ENCODE measurements at regions not wholly inside any gene's neighbourhood (a gene's known extent, or its start where the extent isn't known, plus 50 kb on each side); places are given as distances from the start of the nearest gene placed in this dataset.
"Not testable (repeated sequence)": the region's sequence is repeated elsewhere in the genome, so short reads cannot be mapped to it uniquely, and the experiment has no call there.

DNA sequence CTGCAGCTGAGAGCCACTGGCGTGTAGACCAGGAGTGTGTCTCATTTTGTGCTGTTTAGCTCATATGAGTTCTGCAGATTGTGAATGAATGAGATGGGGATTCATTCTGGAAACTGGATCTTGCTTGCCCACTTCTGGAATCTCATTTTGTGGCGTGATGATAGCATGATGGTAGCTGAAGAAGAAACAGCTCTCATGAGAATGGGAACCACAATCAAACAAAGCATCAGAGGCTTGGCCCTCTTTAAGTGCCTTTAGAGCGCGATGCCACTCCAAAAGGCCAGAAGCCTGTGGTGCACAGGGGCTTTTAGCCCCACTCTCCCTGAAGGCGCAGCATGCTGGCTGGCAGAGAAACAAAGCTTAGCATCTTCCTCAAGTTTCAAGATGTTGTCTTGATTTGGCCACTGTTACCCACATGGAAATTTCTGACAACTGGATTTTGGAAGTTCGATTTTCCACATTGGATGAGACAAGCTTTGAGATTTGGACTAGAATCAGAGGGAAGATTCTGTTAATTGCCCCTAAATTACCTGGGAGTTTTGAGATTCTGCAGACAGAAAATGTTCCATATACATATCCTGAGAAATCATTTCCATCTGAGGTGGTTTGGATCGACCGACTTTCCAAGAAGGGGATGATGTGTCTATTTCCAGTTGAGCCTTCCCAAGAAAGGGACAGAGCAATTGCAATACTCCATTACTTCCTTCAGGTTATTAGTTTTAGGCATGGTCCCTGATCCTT, 234.5 kb downstream of the VAPA start:
- DNase-seq: no peak
- TF ChIP-seq GATA1 (IDR thresholded peaks at IDR 0.05; ENCODE audit: low read depth, low read length) (no peak), POLR2A (IDR thresholded peaks at IDR 0.05; ENCODE audit: low read length) (no peak)

DNA sequence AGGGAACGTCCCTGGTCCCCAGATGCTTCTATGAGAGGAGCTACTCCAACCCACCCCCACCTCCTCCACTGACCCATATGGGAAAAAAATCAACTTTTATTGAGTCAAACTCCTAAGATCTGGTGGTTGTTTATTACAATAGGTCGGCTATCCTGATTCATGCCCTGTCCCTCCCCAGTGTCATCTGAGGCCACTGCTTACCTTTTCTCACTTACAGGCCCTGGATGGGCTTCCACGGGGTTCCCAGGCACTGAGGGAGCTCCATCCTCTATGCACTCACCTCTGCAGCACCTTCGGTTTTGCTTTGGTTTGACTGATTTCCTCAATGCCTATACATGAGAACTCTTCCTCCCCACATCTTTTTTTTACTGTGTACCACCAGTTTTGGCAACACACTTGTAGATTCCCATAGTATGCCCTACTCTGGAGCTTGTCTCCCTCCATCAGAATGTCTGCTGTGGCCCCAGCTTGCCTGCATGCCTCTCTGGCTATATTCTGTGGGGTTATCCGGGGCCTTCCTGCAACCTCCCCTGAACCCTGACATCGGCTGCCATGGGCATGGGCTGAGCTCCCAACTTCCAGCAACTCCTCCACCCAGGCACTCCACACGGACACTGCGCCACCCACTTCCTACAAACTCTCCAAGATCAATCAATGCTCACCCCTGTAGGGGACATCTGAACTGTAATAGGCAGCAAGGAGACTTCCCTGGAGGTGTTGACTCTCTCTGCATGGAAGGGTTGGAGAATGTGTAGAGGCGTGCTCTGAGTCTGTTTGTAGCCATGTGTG, 236.1 kb downstream of the VAPA start:
- no peak for DNase-seq
- TF ChIP-seq POLR2A (IDR thresholded peaks at IDR 0.05; ENCODE audit: low read length) (no peak), GATA1 (IDR thresholded peaks at IDR 0.05; ENCODE audit: low read depth, low read length) (no peak)

DNA sequence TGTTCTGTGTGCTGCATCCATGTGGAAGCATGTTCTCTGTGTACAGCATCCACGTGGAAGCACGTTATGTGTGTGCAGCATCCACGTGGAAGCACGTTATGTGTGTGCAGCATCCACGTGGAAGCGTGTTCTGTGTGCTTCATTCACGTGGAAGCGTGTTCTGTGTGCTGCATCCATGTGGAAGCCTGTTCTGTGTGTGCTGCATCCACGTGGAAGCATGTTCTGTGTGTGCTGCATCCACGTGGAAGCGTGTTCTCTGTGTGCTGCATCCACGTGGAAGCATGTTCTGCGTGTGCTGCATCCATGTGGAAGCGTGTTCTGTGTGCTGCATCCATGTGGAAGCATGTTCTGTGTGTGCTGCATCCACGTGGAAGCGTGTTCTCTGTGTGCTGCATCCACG, 236.8 kb downstream of the VAPA start:
- DNase-seq: not testable (repeated sequence)

DNA sequence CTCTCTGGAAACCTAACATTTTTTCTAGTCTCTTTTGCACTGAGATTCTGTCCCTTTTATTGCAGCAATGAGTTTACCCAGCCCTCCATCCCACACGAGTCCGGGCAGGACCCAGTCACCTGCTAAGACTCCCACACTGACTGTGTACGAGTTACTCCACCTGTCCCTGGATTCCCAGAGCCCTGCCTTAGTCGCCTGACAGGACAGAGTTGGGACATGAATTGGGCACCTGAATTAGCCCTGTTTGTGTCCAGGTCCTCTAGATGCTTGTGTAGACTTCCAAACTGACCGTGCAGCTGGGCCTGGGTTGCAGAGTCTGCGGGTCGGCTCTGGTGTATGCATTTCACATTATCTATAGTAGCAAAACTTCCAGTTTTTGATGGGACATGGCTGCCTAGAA, 238.7 kb downstream of the VAPA start:
- TF ChIP-seq POLR2A (IDR thresholded peaks at IDR 0.05; ENCODE audit: low read length) (no peak), GATA1 (IDR thresholded peaks at IDR 0.05; ENCODE audit: low read depth, low read length) (no peak)
- no peak for DNase-seq

- TF ChIP-seq POLR2A (IDR thresholded peaks at IDR 0.05; ENCODE audit: low read length): no peak
- TF ChIP-seq GATA1 (IDR thresholded peaks at IDR 0.05; ENCODE audit: low read depth, low read length): no peak
- DNase-seq: no peak
These were observed 240.3 kb downstream of the VAPA start for GRCh38 chr18:10153924-10154752.

DNA sequence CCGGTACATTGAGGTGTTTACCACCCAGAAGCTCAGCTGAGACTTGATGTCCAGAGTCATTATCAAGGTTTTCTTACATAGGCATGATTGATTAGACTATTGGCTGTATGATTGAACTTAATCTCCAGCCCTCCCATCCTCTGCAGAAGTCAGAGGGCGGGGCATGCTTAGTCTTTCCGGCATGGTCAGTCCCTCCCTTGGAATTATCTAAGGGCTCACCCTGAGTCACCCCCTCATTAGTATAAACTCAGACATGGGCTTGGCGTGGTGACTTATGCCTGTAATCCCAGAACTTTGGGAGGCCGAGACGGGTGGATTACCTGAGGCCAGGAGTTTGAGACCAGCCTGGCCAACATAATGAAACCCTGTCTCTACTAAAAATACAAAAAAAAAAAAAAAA, 243.9 kb downstream of the VAPA start:
- TF ChIP-seq GATA1 (IDR thresholded peaks at IDR 0.05; ENCODE audit: low read depth, low read length) (no peak), POLR2A (IDR thresholded peaks at IDR 0.05; ENCODE audit: low read length) (no peak)
- no peak for DNase-seq

- no peak for DNase-seq
- TF ChIP-seq POLR2A (IDR thresholded peaks at IDR 0.05; ENCODE audit: low read length) (no peak), GATA1 (IDR thresholded peaks at IDR 0.05; ENCODE audit: low read depth, low read length) (no peak)
These were observed 246.4 kb downstream of the VAPA start for GRCh38 chr18:10160251-10160650.

DNA sequence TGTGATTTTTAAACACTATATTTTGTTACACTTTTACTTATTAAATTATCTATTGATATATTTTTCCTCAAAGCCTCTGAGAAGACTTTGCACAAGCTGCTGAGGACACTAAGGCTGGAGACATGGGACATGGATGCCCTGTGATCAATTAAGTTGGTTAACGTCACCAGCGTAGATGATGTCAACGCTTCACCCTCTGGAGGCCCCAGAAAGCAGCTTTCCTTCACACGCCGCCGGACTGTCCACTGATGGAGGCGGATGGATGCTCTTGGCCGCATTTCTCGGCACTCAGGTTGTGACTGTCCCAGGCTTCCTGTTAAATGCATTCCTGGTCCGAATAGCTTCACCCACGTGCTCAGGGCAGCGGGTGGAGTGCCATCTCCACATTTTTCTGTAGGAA, 247.5 kb downstream of the VAPA start:
- TF ChIP-seq POLR2A (IDR thresholded peaks at IDR 0.05; ENCODE audit: low read length) (no peak), GATA1 (IDR thresholded peaks at IDR 0.05; ENCODE audit: low read depth, low read length) (no peak)
- no peak for DNase-seq

DNA sequence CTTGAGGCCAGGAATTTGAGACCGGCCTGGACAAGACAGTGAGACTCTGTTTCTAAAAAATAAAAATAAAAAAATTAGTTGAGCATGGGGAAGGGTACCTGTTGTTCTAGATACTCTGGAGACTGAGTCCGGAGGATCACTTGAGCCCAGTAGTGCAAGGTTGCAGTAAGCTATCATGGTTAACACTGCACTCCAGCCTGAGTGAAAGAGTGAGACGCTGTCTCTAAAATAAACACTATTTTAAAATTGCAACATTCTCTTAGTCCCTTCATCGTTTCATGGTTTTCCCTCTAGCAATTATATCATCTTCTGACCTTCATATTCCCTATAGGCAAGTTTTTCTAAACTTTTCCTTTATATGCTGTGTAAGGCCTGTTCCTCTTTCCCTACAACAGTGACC, 248.5 kb downstream of the VAPA start:
- no peak for DNase-seq
- no peak for TF ChIP-seq POLR2A (IDR thresholded peaks at IDR 0.05; ENCODE audit: low read length)
- no peak for TF ChIP-seq GATA1 (IDR thresholded peaks at IDR 0.05; ENCODE audit: low read depth, low read length)

- no peak for TF ChIP-seq POLR2A (IDR thresholded peaks at IDR 0.05; ENCODE audit: low read length)
- no peak for TF ChIP-seq GATA1 (IDR thresholded peaks at IDR 0.05; ENCODE audit: low read depth, low read length)
- no peak for DNase-seq
These were observed 250.7 kb downstream of the VAPA start for GRCh38 chr18:10164271-10165071.

DNA sequence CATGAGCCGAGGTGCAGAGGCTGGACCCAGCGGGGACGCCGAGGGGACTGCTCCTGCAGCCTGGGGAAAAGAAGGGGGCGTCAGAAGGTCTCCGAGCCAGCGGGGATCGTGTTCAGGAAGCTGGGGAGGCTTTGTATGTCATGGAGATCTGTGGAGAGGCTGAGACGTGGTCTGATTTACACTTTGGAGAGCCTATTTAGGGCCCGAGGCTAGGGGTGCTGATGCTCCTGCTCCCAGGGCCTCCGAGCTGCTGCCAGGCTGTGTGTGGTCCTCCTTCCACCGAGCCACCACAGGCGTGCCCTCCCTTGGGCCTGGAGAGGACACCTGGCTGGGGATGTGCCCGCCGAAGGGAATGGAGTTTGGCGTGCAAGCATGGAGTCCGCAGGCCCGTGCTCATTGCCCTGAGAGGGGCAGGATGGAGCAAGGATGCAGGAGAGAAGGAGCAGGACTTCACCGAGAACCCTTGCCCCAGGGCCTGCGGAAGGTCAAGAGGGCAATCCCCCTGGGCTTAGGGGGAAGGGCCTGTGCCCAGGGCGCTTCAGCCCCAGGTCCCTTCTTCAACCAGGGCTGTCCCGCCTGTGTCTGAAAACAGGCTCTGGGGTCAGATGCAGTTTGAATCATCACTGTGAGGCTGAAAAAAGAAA, 252.5 kb downstream of the VAPA start:
- TF ChIP-seq GATA1 (IDR thresholded peaks at IDR 0.05; ENCODE audit: low read depth, low read length): no peak
- no peak for TF ChIP-seq POLR2A (IDR thresholded peaks at IDR 0.05; ENCODE audit: low read length)
- DNase-seq: no peak

DNA sequence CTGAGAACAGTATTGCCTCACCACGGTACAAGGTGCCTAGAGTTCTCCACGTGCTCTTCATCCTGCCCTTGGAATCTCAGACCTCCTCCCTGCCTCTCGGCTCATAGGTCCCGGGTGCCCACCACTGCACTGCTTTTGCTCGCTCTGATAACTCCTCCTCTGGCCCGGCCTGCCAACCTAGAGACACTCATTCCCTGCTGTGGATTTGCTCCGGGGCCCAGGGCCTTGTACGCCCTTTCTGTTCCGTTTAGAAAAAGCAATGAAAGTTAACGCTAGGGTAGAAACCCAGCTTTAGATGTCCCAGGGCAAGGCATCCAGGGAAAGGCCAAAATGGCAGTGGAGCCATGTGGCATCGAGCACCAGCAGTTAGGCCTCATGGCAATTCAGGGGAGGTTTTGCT, 253.9 kb downstream of the VAPA start:
- TF ChIP-seq GATA1 (IDR thresholded peaks at IDR 0.05; ENCODE audit: low read depth, low read length) (no peak), POLR2A (IDR thresholded peaks at IDR 0.05; ENCODE audit: low read length) (no peak)
- no peak for DNase-seq

GRCh38 chr18:10168477-10168876, 254.7 kb downstream of the VAPA start:
- TF ChIP-seq POLR2A (IDR thresholded peaks at IDR 0.05; ENCODE audit: low read length) (no peak), GATA1 (IDR thresholded peaks at IDR 0.05; ENCODE audit: low read depth, low read length) (no peak)
- no peak for DNase-seq

All from erythroblast (primary cell).